NOMO-1 treated with DMSO at 0.1 percent for 48 hours (cell line): ENCODE measurements at regions not wholly inside any gene's neighbourhood (a gene's known extent, or its start where the extent isn't known, plus 50 kb on each side); places are given as distances from the start of the nearest gene placed in this dataset.
"Not testable (repeated sequence)": the region's sequence is repeated elsewhere in the genome, so short reads cannot be mapped to it uniquely, and the experiment has no call there.

Experiments used
- DNase-seq: peaks from one replicate; lab custom pipeline; 2025; ENCODE audit not compliant: unreplicated experiment; lab: John Stamatoyannopoulos, UW

- not testable (repeated sequence) for DNase-seq
These were observed 151.5 kb downstream of the PLK2 start for GRCh38 chr5:58308384-58308783.

GRCh38 chr5:58300346-58300895 is 159.5 kb downstream of the PLK2 start:
- DNase-seq = no peak

- DNase-seq = no peak
These were observed 160.6 kb downstream of the PLK2 start for GRCh38 chr5:58299256-58299655.

DNA sequence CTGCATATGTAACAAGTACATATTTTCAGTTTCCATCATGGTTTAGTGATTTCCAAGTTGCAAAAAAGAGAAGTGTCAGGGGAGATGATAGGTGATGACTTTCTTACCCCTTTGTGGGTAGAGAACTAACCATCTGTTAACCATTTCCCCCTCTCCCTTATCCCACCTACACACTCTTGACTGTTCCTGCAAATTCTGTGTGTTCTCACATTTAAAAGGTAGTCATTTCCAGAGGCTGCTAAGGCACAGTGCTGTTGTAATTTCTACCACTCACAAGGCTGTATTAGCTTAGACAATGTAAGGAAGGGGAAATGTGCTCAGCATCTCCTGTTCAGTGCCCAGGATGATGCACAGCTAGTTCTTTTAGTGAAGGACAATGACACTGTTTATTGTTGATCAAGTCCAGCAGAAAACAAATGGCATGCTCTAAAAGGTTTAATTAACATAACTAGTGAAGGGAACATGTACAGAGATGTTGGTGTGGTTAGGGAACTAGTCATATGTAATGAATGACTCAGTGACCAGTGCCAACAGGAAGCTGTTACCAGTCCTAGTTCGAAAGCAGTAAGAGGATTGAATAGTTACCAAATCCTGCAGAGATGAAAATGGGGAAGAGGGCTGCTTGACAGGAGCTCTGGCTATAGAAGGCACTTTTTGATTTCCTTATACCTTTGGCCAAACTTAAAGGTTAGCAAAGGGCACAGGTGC is 165.1 kb downstream of the PLK2 start:
- DNase-seq = no peak

GRCh38 chr5:58288275-58288674 is 171.6 kb downstream of the PLK2 start:
- not testable (repeated sequence) for DNase-seq

GRCh38 chr5:58286741-58287140 is 173.1 kb downstream of the PLK2 start:
- DNase-seq = no peak

DNA sequence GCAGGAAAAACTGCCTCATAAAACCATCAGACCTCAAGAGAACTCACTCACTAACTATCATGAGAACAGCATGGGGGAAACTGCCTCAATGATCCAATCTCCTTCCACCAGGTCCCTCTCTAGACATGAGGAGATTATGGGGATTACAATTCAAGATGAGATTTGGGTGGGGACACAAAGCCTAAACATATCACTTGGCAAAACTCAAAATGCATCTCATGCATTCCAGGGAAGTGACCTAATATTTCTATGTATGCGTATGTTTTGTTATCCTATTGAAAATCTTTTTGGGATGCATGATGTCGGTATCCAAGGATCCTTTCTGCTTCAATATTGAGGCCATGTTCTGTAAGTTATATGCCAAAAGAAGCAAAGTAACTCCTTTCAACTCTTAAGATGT is 174.0 kb downstream of the PLK2 start:
- DNase-seq = no peak

GRCh38 chr5:58284886-58285285 is 175.0 kb downstream of the PLK2 start:
- no peak for DNase-seq

- DNase-seq = no peak
These were observed 178.7 kb downstream of the PLK2 start for GRCh38 chr5:58281189-58281588.

- DNase-seq = no peak
These were observed 180.6 kb downstream of the PLK2 start for GRCh38 chr5:58279259-58279658.

- no peak for DNase-seq
These were observed 183.5 kb downstream of the PLK2 start for GRCh38 chr5:58276431-58276830.

- DNase-seq = peak; percentile 10
These were observed 184.4 kb downstream of the PLK2 start for GRCh38 chr5:58275516-58275915.

DNA sequence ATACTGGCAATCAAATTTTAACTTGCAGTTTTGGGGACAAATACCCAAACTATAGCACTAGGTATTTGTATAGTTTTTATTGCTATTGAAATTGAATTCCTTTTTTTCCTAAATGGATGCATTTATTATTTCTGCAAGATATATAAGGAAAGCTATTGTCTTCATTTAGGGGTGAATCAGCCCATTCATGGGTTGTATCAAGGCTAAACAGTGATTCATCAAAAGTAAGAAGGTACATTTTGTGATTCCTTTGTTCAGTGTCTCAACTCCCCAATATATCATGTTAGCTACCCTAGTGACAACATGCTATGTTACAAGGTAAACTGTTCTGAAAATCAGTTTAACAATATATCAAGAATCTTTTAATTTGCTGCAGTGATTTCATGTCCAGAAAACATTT is 185.7 kb downstream of the PLK2 start:
- no peak for DNase-seq

GRCh38 chr5:58273711-58274110 is 186.2 kb downstream of the PLK2 start:
- DNase-seq = no peak

DNA sequence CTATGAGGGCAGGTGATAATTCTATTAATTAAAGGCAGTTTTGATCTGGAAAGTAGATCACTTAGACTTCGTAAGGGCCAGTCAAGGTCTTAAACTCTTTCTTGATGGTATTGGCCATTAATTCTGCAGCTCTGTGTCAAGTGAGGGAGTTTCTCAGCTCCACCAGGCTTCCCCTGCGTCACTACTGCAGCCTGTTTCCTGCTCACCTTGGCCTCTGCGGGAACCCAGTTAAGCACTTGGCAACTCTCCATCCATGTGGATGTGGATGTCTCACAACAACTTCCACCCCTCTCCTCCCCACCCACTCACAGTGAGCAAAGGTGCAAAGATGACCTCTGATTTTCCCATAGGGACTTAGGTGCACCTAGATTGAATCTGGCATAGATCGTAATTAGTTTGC is 191.6 kb downstream of the PLK2 start:
- no peak for DNase-seq

DNA sequence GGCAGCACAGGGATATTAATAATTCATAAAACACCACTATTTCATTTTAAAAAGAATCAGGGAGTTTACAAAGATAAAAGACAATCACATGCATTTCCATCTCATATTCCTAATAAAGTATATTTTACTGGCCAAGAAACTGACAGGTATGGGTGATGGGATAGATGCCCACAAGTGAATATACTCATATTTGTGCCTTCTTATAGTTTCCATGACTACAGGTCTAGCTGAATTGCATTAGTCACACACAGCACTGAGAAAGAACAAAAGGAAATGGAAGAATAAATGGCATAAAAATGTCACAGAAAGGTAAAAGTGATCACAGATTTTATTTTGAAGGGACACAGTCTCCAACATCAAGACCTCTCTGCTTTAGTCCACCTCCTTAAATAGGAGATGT is 193.5 kb downstream of the PLK2 start:
- DNase-seq = no peak

GRCh38 chr5:58265246-58265930 is 194.5 kb downstream of the PLK2 start:
- DNase-seq = no peak

DNA sequence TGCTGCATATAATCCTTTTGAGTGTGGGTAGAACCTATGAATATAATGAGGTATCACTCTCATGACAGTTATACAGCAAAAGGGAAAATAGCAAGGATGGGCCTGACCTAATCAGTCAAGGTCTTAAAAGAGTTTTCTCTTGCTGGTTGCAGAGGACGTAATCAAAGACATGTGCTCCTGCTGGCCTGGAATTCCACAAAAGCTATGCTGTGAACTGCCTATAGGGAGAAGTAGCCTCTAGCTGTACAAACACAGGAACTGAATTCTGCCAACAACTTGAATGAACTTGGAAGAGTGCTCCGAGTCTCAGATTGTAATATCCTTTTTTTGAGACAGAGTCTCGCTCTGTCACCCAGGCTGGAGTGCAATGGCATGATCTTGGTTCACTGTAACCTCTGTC is 195.6 kb downstream of the PLK2 start:
- DNase-seq = no peak

GRCh38 chr5:58263296-58263695 is 196.6 kb downstream of the PLK2 start:
- DNase-seq = no peak

- DNase-seq = no peak
These were observed 197.7 kb downstream of the PLK2 start for GRCh38 chr5:58262226-58262625.

DNA sequence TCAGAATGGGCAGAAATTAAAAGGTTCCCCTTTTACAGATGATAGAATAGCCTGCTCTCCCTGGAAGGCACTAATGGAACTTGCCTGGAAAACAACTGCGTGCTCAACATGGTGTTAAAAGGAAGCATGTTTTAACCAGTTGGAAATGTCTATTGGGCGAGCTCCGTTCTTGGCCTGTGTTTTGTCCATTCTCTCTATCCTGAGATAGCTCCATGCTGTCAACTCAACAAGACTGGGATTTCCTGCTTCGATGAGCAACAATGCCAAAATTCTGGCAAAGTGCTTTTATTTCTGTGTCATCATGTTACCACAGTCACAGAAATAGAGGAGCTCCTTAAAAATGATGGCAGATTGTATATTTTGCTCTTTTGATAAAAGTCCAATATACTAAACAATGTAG is 198.3 kb downstream of the PLK2 start:
- no peak for DNase-seq

GRCh38 chr5:58260243-58260642 is 199.6 kb downstream of the PLK2 start:
- no peak for DNase-seq
